Progenitor cell of endocrine pancreas (in vitro differentiated cells): ENCODE measurements at regions not wholly inside any gene's neighbourhood (a gene's known extent, or its start where the extent isn't known, plus 50 kb on each side); places are given as distances from the start of the nearest gene placed in this dataset.

Source experiments
- DNase-seq: peaks from one replicate; pipeline ENCODE4 v3.0.0; 2021; ENCODE audit warnings: low spot score; ENCODE audit not compliant: unreplicated experiment
- H3K27ac Mint-ChIP-seq: 2 replicates; pipeline ENCODE4 v1.8.0; 2021; ENCODE audit warnings: mild to moderate bottlenecking, moderate library complexity, mixed read lengths
- H3K27me3 Mint-ChIP-seq: 2 replicates; pipeline ENCODE4 v1.8.0; 2021; ENCODE audit warnings: mixed read lengths
- H3K36me3 Mint-ChIP-seq: 2 replicates; pipeline ENCODE4 v1.8.0; 2022; ENCODE audit warnings: mixed read lengths; ENCODE audit not compliant: insufficient read depth
- H3K4me1 Mint-ChIP-seq: 2 replicates; pipeline ENCODE4 v1.8.0; 2021; ENCODE audit warnings: low read depth, mixed read lengths
- H3K4me3 Mint-ChIP-seq: 2 replicates; pipeline ENCODE4 v1.8.0; 2021; ENCODE audit warnings: low read depth, mild to moderate bottlenecking, moderate library complexity, mixed read lengths
- H3K9me3 Mint-ChIP-seq: 2 replicates; pipeline ENCODE4 v1.8.0; 2021; ENCODE audit warnings: low read depth, mixed read lengths
- TF ChIP-seq, protein P1 (sequence below): fragments of 200-600 bp; sonication (generic); IDR thresholded peaks from one replicate; pipeline ENCODE4 v1.5.0; 2021; ENCODE audit warnings: antibody characterized with exemption, mild to moderate bottlenecking; ENCODE audit not compliant: unreplicated experiment

DNA sequence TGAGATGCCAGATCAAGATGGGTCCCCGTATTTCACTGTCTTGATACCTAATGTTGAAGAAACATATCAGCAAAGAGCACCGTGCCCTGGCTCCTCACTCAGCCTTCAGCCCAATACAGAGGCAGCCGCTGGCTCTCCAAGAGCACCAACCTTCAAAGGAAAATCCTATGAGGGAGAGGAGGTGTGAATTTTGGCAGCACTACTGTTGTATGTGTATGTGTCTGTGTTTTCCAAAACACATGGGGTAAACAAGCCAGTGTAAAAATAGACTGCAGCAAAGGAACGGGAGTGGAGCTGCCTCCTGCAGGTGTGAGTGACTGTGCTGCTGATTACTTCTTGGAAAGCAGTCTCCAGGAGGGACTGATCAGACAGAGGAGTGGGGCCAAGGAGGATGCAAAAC is 194.0 kb upstream of the CDH5 start:
- Mint-ChIP-seq H3K27me3 (peaks cover 36% of the 10 kb centered on the region), H3K36me3 (no peaks in the 10 kb centered on the region), H3K9me3 (no peaks in the 10 kb centered on the region), H3K4me3 (no peak overlapping the region), H3K4me1 (no peaks in the 10 kb centered on the region), H3K27ac (no peak overlapping the region)
- TF ChIP-seq, protein P1, sequence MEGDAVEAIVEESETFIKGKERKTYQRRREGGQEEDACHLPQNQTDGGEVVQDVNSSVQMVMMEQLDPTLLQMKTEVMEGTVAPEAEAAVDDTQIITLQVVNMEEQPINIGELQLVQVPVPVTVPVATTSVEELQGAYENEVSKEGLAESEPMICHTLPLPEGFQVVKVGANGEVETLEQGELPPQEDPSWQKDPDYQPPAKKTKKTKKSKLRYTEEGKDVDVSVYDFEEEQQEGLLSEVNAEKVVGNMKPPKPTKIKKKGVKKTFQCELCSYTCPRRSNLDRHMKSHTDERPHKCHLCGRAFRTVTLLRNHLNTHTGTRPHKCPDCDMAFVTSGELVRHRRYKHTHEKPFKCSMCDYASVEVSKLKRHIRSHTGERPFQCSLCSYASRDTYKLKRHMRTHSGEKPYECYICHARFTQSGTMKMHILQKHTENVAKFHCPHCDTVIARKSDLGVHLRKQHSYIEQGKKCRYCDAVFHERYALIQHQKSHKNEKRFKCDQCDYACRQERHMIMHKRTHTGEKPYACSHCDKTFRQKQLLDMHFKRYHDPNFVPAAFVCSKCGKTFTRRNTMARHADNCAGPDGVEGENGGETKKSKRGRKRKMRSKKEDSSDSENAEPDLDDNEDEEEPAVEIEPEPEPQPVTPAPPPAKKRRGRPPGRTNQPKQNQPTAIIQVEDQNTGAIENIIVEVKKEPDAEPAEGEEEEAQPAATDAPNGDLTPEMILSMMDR, result no peak
- DNase-seq, result no peak

DNA sequence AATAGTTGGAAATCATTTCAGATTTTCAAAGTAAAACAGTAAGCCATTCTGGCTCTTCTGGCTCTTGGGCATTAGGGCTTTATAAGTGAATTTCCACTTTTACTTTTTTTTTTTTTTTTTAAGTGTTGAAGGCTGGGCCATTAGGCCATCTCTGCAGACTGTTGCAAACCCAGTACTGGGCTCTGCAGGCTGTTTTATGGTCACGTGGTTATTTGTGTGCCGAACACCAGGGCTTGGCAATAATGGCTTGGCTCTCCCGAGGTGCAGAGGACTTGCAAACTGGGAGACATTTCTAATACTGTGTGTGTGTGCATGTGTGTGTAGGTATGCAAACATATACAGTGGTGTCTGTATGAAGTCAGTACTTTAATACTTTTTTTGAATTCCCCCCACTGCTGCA is 194.9 kb upstream of the CDH5 start:
- Mint-ChIP-seq H3K4me3 (no peak overlapping the region), H3K27me3 (peaks cover 40% of the 10 kb centered on the region), H3K36me3 (no peaks in the 10 kb centered on the region), H3K9me3 (no peaks in the 10 kb centered on the region), H3K27ac (no peak overlapping the region), H3K4me1 (no peaks in the 10 kb centered on the region)
- TF ChIP-seq, protein P1, result no peak
- no peak for DNase-seq

DNA sequence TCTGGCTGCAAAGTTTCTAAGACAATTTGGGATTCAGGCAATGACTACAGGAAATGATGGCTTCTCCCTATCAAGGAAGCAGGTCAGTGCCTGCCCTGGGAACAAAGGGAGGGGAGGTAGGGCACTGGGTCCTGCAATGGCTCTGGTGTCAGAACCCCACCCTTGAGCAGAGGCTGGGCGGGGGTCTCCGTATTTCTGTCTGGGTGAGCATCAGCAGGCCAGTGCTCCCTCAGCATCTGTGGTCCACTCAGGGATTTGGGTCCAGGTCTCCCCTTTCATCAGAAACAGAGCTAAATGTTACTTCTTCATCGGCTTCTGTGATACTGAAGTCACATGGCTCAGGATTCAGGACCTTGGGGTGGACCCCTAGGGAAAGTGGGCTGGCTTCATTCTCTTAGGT is 195.5 kb upstream of the CDH5 start:
- Mint-ChIP-seq H3K4me1 (no peaks in the 10 kb centered on the region), H3K4me3 (no peak overlapping the region), H3K36me3 (no peaks in the 10 kb centered on the region), H3K9me3 (no peaks in the 10 kb centered on the region), H3K27me3 (peaks cover 40% of the 10 kb centered on the region), H3K27ac (no peak overlapping the region)
- TF ChIP-seq, protein P1, result no peak
- DNase-seq, result no peak

DNA sequence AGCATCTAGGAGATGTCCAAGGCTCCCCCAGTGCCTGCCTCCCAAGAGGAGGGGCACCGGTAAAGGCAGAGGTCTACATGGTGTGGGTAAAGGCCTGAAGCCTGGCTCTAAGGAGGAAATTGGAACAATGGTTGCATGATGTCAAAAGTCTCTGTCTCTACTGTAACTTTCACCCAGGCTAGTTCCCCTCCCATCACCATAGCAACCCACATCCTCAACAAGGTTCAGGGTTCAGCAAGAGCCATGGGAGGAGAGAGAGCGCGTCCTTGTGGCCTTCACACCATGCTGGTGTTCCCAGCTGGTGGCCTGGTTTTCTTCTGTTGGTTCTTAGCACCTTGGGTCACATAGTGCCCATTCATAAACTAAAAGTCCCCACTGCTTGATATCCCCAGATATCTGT is 196.7 kb upstream of the CDH5 start:
- no peak for DNase-seq
- no peak overlapping the region for H3K27ac Mint-ChIP-seq
- H3K4me1 Mint-ChIP-seq, result no peaks in the 10 kb centered on the region
- no peaks in the 10 kb centered on the region for H3K9me3 Mint-ChIP-seq
- no peak overlapping the region for H3K4me3 Mint-ChIP-seq
- TF ChIP-seq, protein P1, result no peak
- H3K36me3 Mint-ChIP-seq, result no peaks in the 10 kb centered on the region
- H3K27me3 Mint-ChIP-seq, result peaks cover 41% of the 10 kb centered on the region

DNA sequence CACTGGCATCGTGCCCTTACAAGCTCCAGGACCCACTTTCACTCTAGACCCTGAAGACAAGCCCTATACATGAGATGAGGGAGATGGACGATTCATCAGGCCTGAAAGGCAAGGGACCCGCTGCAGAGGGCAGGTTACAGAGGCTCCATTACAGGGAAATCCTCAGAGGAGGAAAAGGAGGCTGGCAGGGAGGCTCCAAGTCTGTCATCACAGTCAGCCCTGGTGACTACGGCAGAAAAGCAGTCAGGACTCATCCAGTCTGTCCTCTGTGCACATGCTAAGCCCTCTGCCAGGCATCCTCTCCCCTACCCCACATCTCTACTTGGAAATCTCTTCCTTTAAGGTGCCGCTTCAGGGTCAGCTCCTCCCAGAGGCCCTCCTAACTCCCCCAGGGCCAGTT is 197.7 kb upstream of the CDH5 start:
- no peak for DNase-seq
- no peak overlapping the region for H3K4me3 Mint-ChIP-seq
- no peaks in the 10 kb centered on the region for H3K9me3 Mint-ChIP-seq
- no peaks in the 10 kb centered on the region for H3K36me3 Mint-ChIP-seq
- H3K27ac Mint-ChIP-seq, result no peak overlapping the region
- TF ChIP-seq, protein P1, result no peak
- H3K4me1 Mint-ChIP-seq, result no peaks in the 10 kb centered on the region
- H3K27me3 Mint-ChIP-seq, result peaks cover 40% of the 10 kb centered on the region
